Panc1 (cell line): ENCODE measurements at regions not wholly inside any gene's neighbourhood (a gene's known extent, or its start where the extent isn't known, plus 50 kb on each side); places are given as distances from the start of the nearest gene placed in this dataset.

ENCODE experiments used
- ATAC-seq: fragments of 200-7000 bp; cut with Tn5 transposase; 2 replicates; pipeline ENCODE4 v1.9.1; 2020; ENCODE audit warnings: mild to moderate bottlenecking, moderate library complexity
- BruUV-seq: library from RNA; stranded (reverse); fragments of 400-500 nt; replicated peaks from 2 replicates; lab custom pipeline; 2021; lab: Mats Ljungman, UMichigan
- CTCF ChIA-PET: fragments of 300-600 bp; sonication (Branson Sonifier 250); formaldehyde crosslinking; loops from one replicate; lab custom pipeline; 2022; ENCODE audit warnings: antibody characterized with exemption; lab: Charles Lee
- POLR2A ChIA-PET: fragments of 300-600 bp; sonication (Branson Sonifier 250); formaldehyde crosslinking; loops from one replicate; lab custom pipeline; 2022; ENCODE audit warnings: antibody characterized with exemption; lab: Charles Lee
- DNase-seq: peaks from one replicate; pipeline ENCODE4 v3.0.0-alpha.2; 2010; ENCODE audit warnings: low read depth, low spot score
- H3K27ac ChIP-seq: 2 replicates; pipeline ENCODE4 v1.5.1; 2011; ENCODE audit warnings: mild to moderate bottlenecking, low read length, inconsistent platforms
- H3K27me3 ChIP-seq: fragments of 200-500 bp; sonication (Bioruptor generic); 2 replicates; pipeline ENCODE4 v1.6.0; 2014; ENCODE audit warnings: low read length, inconsistent platforms; ENCODE audit not compliant: control insufficient read depth, insufficient read depth
- H3K36me3 ChIP-seq: fragments of 200-500 bp; sonication (Bioruptor generic); 2 replicates; pipeline ENCODE4 v1.5.1; 2014; ENCODE audit warnings: inconsistent platforms, mild to moderate bottlenecking, low read length, moderate library complexity; ENCODE audit not compliant: control insufficient read depth, insufficient read depth
- H3K4me1 ChIP-seq: 2 replicates; pipeline ENCODE4 v1.5.1; 2011; ENCODE audit warnings: inconsistent platforms, mild to moderate bottlenecking, low read length, moderate library complexity; ENCODE audit not compliant: control insufficient read depth, insufficient read depth
- H3K4me3 ChIP-seq, 2 experiments: 2 replicates each; pipeline ENCODE4 v1.5.1; 2011 to 2012; ENCODE audit warnings: low read depth in 2 of 2, low read length in 2 of 2, mild to moderate bottlenecking in 2 of 2, inconsistent platforms in 1 of 2, moderate library complexity in 1 of 2
- H3K9me3 ChIP-seq: fragments of 200-500 bp; sonication (Bioruptor generic); 2 replicates; pipeline ENCODE4 v1.5.1; 2014; ENCODE audit warnings: low read depth, mild to moderate bottlenecking, inconsistent platforms, low read length, moderate library complexity; ENCODE audit not compliant: control insufficient read depth, insufficient read depth
- POLR2AphosphoS5 ChIP-seq: IDR thresholded peaks from 2 replicates; pipeline ENCODE4 v1.6.1; 2012; ENCODE audit warnings: mild to moderate bottlenecking, low read depth, low read length, moderate library complexity
- SIN3A ChIP-seq: IDR thresholded peaks from 2 replicates; pipeline ENCODE4 v1.6.1; 2012; ENCODE audit warnings: low read depth, mild to moderate bottlenecking, low read length, moderate library complexity, borderline replicate concordance; ENCODE audit not compliant: insufficient read depth
- TCF7L2 ChIP-seq: IDR thresholded peaks from 2 replicates; pipeline ENCODE4 v1.6.1; 2011; ENCODE audit warnings: mild to moderate bottlenecking, low read depth, low read length, inconsistent platforms
- in situ Hi-C: cut with HindIII; loops from 2 replicates; pipeline ENCODE4 v1.10.0; 2016; ENCODE audit warnings: low sequenced_read_pairs, low pct_unique_long_range_greater_than_20kb
- intact Hi-C: fragments of 100-400 bp; cut with micrococcal nuclease; formaldehyde crosslinking; loops from one replicate; pipeline ENCODE4 v1.10.0; 2022; ENCODE audit not compliant: unreplicated experiment
- TF ChIP-seq, protein P1 (sequence below): fragments of 450-650 bp; IDR thresholded peaks from 2 replicates; pipeline ENCODE4 v1.5.1; 2017; ENCODE audit warnings: mild to moderate bottlenecking
- TF ChIP-seq, protein P2 (sequence below), 2 experiments: IDR thresholded peaks; 2 replicates each; pipeline ENCODE4 v1.6.1; 2011 to 2012; ENCODE audit warnings: low read depth in 2 of 2, control low read depth in 1 of 2, low read length in 1 of 2, mild to moderate bottlenecking in 1 of 2, moderate library complexity in 1 of 2; ENCODE audit not compliant: insufficient read depth in 1 of 2

DNA sequence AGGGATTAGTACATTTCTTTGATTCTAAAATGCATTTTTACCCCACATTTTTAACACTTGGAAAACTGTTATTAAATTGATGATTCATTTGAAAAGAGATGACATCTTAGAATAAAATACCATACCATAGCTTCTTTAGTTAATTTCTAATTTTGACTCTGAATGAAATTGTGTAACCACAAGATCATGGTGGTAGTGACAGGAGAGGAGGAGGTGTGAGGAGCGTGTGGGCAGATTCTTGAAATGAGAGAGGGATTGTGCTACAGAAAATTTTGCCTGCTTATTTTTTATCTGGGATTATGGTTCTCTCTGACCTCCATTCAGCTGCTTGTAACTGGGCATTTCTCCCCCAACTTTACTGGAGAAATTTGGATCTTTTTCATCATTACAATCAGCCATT, 173.3 kb upstream of the CLINT1 start:
- Histone ChIP-seq H3K27me3 (no peaks in the 10 kb centered on the region), H3K36me3 (no peaks in the 10 kb centered on the region), H3K4me1 (no peaks in the 10 kb centered on the region), H3K27ac (no peak overlapping the region), H3K4me3 (no peak overlapping the region), H3K9me3 (no peaks in the 10 kb centered on the region)
- POLR2A ChIA-PET = no interaction called here
- no peak for TF ChIP-seq POLR2AphosphoS5
- TF ChIP-seq, protein P1, sequence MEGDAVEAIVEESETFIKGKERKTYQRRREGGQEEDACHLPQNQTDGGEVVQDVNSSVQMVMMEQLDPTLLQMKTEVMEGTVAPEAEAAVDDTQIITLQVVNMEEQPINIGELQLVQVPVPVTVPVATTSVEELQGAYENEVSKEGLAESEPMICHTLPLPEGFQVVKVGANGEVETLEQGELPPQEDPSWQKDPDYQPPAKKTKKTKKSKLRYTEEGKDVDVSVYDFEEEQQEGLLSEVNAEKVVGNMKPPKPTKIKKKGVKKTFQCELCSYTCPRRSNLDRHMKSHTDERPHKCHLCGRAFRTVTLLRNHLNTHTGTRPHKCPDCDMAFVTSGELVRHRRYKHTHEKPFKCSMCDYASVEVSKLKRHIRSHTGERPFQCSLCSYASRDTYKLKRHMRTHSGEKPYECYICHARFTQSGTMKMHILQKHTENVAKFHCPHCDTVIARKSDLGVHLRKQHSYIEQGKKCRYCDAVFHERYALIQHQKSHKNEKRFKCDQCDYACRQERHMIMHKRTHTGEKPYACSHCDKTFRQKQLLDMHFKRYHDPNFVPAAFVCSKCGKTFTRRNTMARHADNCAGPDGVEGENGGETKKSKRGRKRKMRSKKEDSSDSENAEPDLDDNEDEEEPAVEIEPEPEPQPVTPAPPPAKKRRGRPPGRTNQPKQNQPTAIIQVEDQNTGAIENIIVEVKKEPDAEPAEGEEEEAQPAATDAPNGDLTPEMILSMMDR = no peak
- TF ChIP-seq, protein P2, sequence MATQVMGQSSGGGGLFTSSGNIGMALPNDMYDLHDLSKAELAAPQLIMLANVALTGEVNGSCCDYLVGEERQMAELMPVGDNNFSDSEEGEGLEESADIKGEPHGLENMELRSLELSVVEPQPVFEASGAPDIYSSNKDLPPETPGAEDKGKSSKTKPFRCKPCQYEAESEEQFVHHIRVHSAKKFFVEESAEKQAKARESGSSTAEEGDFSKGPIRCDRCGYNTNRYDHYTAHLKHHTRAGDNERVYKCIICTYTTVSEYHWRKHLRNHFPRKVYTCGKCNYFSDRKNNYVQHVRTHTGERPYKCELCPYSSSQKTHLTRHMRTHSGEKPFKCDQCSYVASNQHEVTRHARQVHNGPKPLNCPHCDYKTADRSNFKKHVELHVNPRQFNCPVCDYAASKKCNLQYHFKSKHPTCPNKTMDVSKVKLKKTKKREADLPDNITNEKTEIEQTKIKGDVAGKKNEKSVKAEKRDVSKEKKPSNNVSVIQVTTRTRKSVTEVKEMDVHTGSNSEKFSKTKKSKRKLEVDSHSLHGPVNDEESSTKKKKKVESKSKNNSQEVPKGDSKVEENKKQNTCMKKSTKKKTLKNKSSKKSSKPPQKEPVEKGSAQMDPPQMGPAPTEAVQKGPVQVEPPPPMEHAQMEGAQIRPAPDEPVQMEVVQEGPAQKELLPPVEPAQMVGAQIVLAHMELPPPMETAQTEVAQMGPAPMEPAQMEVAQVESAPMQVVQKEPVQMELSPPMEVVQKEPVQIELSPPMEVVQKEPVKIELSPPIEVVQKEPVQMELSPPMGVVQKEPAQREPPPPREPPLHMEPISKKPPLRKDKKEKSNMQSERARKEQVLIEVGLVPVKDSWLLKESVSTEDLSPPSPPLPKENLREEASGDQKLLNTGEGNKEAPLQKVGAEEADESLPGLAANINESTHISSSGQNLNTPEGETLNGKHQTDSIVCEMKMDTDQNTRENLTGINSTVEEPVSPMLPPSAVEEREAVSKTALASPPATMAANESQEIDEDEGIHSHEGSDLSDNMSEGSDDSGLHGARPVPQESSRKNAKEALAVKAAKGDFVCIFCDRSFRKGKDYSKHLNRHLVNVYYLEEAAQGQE (IDR thresholded peaks at IDR 0.05; ENCODE audit: insufficient read depth in 1 of 2, low read depth in 2 of 2, low read length in 1 of 2) = no peak
- TF ChIP-seq TCF7L2 = no peak
- no peak for TF ChIP-seq SIN3A
- BruUV-seq = no TSS peak
- intact Hi-C loops = no loop called here
- DNase-seq = no peak
- ATAC-seq = no peak
- in situ Hi-C loops = no loop called here
- CTCF ChIA-PET = no interaction called here

DNA sequence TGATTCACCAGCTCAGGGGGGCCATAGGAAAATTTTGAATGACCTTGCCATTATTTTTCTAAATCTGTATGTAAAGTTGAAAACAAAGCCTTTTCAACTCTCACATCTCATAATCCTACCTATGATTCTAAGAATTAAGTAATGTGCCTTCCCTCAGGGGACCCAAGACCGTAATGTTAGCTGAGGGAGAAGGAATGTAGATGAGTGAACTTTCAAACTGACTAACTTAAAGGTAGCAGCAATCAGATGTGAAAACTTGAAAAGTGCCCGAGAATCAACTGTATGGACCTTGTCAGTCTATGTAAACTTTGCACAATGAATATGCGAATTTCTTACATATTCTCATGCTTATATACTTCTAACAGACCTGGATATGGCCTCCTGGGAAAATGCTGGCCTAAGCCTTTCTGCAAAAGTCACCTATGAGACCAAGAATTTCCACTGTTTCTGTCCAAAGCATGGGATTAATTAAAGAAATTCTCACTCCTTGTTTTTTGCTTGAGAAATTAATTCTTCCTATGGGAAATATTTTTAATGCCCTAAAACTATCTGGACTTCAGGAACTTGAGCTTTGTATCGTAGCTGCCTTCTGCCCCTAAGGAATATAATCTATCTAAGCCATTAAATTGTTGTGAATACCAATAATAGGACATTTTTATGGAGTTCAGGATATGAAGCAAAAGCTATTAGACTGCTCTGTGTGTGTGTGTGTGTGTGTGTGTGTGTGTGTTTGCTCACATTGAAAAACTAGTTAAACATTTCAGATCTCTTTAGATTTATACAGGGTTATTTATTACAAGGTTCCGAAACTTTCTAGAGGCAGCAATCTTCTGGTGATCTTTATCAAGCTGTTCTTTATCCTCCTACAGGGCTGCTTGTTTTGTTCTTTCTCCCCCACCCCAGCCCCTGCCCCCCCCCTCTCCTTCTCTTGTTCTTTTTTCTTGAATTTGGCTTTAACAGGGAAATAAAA, 169.1 kb upstream of the CLINT1 start:
- CTCF ChIA-PET = no interaction called here
- no peak for TF ChIP-seq POLR2AphosphoS5
- TF ChIP-seq, protein P1 = no peak
- in situ Hi-C loops = no loop called here
- ATAC-seq (no peak), DNase-seq (no peak)
- POLR2A ChIA-PET = no interaction called here
- H3K9me3 ChIP-seq = no peaks in the 10 kb centered on the region
- H3K4me3 ChIP-seq = no peak overlapping the region
- H3K27ac ChIP-seq = no peak overlapping the region
- no peaks in the 10 kb centered on the region for H3K4me1 ChIP-seq
- H3K36me3 ChIP-seq = no peaks in the 10 kb centered on the region
- intact Hi-C loops = no loop called here
- BruUV-seq = no TSS peak
- 0 out of 2 replicates have a peak, but pooled peaks cover 2% of the 10 kb centered on the region for H3K27me3 ChIP-seq
